Calu3 (cell line): ENCODE measurements at regions not wholly inside any gene's neighbourhood (a gene's known extent, or its start where the extent isn't known, plus 50 kb on each side); places are given as distances from the start of the nearest gene placed in this dataset.

ENCODE experiments used
- BruUV-seq: library from RNA; stranded (reverse); fragments of 400-500 nt; replicated peaks from 2 replicates; lab custom pipeline; 2021; lab: Mats Ljungman, UMichigan
- CTCF ChIA-PET: fragments of 300-600 bp; sonication (Branson Sonifier 250); formaldehyde crosslinking; loops from one replicate; lab custom pipeline; 2022; ENCODE audit warnings: antibody characterized with exemption; lab: Charles Lee
- DNase-seq: peaks from one replicate; pipeline ENCODE4 v3.0.0; 2022
- H3K27ac Mint-ChIP-seq: one replicate; pipeline ENCODE4 v1.8.0; 2022; ENCODE audit warnings: mixed read lengths; ENCODE audit not compliant: unreplicated experiment
- H3K27me3 Mint-ChIP-seq: one replicate; pipeline ENCODE4 v1.8.0; 2022; ENCODE audit warnings: mixed read lengths; ENCODE audit not compliant: unreplicated experiment
- H3K36me3 Mint-ChIP-seq: one replicate; pipeline ENCODE4 v1.8.0; 2022; ENCODE audit warnings: mild to moderate bottlenecking, moderate library complexity, mixed read lengths; ENCODE audit not compliant: insufficient read depth, unreplicated experiment
- H3K4me1 Mint-ChIP-seq: one replicate; pipeline ENCODE4 v1.8.0; 2022; ENCODE audit warnings: mild to moderate bottlenecking, low read depth, mixed read lengths; ENCODE audit not compliant: unreplicated experiment
- H3K4me3 Mint-ChIP-seq: one replicate; pipeline ENCODE4 v1.8.0; 2022; ENCODE audit warnings: mild to moderate bottlenecking, low read depth, moderate library complexity, mixed read lengths; ENCODE audit not compliant: unreplicated experiment
- H3K9me3 Mint-ChIP-seq: one replicate; pipeline ENCODE4 v1.8.0; 2022; ENCODE audit warnings: low read depth, mixed read lengths; ENCODE audit not compliant: unreplicated experiment
- intact Hi-C: fragments of 100-400 bp; cut with micrococcal nuclease; formaldehyde crosslinking; loops from one replicate; pipeline ENCODE4 v1.10.0; 2022; ENCODE audit not compliant: unreplicated experiment
- TF ChIP-seq, protein P1 (sequence below): fragments of 200-600 bp; IDR thresholded peaks from one replicate; pipeline ENCODE4 v1.8.0; 2022; ENCODE audit warnings: antibody characterized with exemption; ENCODE audit not compliant: unreplicated experiment

DNA sequence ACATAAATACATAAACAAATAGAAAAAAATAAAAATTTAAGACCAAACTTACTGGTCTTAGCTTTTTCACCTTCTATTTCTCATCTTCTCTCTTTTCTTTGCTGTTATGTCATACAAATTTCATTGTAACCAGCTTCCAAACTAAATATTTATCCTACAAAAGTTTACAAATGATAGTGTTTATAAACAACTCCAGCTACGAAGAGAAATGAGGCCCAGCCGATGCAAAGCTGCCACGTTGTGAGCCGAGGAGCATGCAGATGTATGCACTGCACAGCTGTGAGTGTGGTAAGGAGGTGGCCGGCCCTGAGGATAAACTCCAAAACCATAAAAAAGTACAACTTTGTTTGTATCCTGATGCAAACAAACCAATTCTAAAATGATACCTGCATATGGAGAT is 642.4 kb upstream of the SGCG start:
- DNase-seq, result no peak
- no peak overlapping the region for H3K4me3 Mint-ChIP-seq
- H3K36me3 Mint-ChIP-seq, result no peaks in the 10 kb centered on the region
- H3K4me1 Mint-ChIP-seq, result no peaks in the 10 kb centered on the region
- no peaks in the 10 kb centered on the region for H3K27me3 Mint-ChIP-seq
- TF ChIP-seq, protein P1, sequence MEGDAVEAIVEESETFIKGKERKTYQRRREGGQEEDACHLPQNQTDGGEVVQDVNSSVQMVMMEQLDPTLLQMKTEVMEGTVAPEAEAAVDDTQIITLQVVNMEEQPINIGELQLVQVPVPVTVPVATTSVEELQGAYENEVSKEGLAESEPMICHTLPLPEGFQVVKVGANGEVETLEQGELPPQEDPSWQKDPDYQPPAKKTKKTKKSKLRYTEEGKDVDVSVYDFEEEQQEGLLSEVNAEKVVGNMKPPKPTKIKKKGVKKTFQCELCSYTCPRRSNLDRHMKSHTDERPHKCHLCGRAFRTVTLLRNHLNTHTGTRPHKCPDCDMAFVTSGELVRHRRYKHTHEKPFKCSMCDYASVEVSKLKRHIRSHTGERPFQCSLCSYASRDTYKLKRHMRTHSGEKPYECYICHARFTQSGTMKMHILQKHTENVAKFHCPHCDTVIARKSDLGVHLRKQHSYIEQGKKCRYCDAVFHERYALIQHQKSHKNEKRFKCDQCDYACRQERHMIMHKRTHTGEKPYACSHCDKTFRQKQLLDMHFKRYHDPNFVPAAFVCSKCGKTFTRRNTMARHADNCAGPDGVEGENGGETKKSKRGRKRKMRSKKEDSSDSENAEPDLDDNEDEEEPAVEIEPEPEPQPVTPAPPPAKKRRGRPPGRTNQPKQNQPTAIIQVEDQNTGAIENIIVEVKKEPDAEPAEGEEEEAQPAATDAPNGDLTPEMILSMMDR, result no peak
- no peak overlapping the region for H3K27ac Mint-ChIP-seq
- H3K9me3 Mint-ChIP-seq, result peaks cover 8% of the 10 kb centered on the region
- intact Hi-C loops, result no loop called here
- BruUV-seq, result no TSS peak
- CTCF ChIA-PET, result no interaction called here

GRCh38 chr13:22549126-22549525 is 631.7 kb upstream of the SGCG start:
- BruUV-seq, result no TSS peak
- intact Hi-C loops, result no loop called here
- H3K4me3 Mint-ChIP-seq, result no peak overlapping the region
- H3K36me3 Mint-ChIP-seq, result no peaks in the 10 kb centered on the region
- no peaks in the 10 kb centered on the region for H3K4me1 Mint-ChIP-seq
- H3K27ac Mint-ChIP-seq, result no peak overlapping the region
- CTCF ChIA-PET, result no interaction called here
- H3K27me3 Mint-ChIP-seq, result no peaks in the 10 kb centered on the region
- H3K9me3 Mint-ChIP-seq, result peaks cover 8% of the 10 kb centered on the region
- TF ChIP-seq, protein P1, result no peak
- no peak for DNase-seq

DNA sequence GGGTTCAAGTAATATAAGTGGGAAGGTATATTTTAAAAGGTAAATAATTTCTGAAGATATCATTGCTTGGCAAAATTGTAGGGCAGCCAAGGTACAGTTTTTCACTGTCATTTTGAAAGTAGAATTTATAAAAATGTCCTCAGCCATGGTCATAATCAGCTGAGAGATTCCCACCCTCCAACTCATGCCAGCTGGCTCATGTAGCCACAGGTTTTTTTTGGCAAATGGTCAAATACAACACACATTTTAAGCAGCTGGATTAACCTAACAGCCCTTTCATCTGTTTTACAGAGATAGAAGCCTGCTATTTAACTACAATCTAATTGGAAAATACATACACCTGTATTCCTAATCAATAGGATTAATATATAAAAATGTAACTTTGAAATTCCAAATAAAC is 619.2 kb upstream of the SGCG start:
- H3K27me3 Mint-ChIP-seq, result no peaks in the 10 kb centered on the region
- H3K27ac Mint-ChIP-seq, result no peak overlapping the region
- intact Hi-C loops, result no loop called here
- H3K4me3 Mint-ChIP-seq, result no peak overlapping the region
- TF ChIP-seq, protein P1, result no peak
- H3K9me3 Mint-ChIP-seq, result peaks cover 5% of the 10 kb centered on the region
- BruUV-seq, result no TSS peak
- H3K36me3 Mint-ChIP-seq, result no peaks in the 10 kb centered on the region
- CTCF ChIA-PET, result no interaction called here
- H3K4me1 Mint-ChIP-seq, result no peaks in the 10 kb centered on the region
- DNase-seq, result no peak

- Mint-ChIP-seq H3K36me3 (no peaks in the 10 kb centered on the region), H3K4me1 (no peaks in the 10 kb centered on the region), H3K27me3 (no peaks in the 10 kb centered on the region), H3K4me3 (no peak overlapping the region), H3K9me3 (peaks cover 3% of the 10 kb centered on the region), H3K27ac (no peak overlapping the region)
- intact Hi-C loops, result no loop called here
- TF ChIP-seq, protein P1, result no peak
- no peak for DNase-seq
- CTCF ChIA-PET, result no interaction called here
- no TSS peak for BruUV-seq
Observed at GRCh38 chr13:22562116-22562515, 618.7 kb upstream of the SGCG start.
